Activated gamma-delta T cell treated with Interleukin-2 at 50 U/mL for 16 hours (primary cell): ENCODE measurements at regions not wholly inside any gene's neighbourhood (a gene's known extent, or its start where the extent isn't known, plus 50 kb on each side); places are given as distances from the start of the nearest gene placed in this dataset.
"Not testable (repeated sequence)": the region's sequence is repeated elsewhere in the genome, so short reads cannot be mapped to it uniquely, and the experiment has no call there.

Experiments
- DNase-seq: peaks from one replicate; pipeline ENCODE4 v3.0.0-alpha.2; 2020

GRCh38 chr22:49721211-49721763 is 106.4 kb downstream of the BRD1 start:
- DNase-seq, result no peak

DNA sequence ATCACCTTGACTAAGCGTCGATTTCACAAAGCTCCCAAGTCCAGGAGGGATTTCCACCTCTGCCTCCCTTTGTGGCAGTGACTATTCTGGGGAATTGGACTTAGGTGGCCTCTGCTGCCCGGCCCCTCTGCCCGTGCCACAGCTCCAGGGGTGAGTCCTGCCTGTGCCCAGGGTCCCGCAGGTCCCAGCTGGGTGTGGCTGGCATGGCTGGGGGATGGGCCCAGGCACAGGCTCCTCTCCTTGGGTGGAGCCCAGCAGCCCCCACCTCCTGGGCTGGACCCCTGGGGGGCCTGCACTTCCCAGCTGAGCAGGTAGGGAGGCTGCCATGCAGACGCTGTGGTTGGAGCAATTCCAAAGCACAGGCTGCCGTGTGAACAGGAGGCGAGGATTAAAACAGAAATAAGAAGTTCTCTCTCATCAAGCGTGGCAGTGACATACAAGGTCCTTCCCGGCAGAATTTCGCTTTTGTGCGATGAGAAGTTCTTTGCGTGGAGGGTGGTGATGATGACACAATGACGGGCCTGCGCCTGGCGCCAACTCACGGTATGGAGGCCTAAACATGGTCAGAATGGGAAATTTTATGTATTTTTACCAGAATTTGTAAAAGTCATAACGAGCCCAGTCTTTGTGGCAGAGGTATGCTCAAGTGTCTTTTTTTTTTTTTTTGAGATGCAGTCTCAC is 107.3 kb downstream of the BRD1 start:
- DNase-seq, result no peak

DNA sequence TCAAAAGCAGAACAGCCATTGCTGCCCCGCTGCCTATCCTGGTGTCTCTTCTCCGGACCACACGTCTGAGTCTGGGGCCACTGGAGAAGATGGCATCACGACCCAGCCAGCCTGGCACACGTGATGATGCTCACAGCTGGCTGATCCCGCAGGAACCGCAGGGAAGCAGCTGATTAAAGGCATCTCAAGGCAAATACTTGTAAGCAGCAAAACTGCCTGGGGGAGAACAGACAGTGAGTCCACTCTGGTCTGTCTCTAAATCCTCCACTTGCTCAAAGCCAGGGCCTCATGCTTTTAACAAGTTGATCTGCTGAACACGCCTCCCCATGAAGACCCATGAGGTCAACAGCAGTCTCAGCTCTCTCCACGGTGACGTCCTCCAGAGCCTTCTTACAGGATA is 108.6 kb downstream of the BRD1 start:
- no peak for DNase-seq

DNA sequence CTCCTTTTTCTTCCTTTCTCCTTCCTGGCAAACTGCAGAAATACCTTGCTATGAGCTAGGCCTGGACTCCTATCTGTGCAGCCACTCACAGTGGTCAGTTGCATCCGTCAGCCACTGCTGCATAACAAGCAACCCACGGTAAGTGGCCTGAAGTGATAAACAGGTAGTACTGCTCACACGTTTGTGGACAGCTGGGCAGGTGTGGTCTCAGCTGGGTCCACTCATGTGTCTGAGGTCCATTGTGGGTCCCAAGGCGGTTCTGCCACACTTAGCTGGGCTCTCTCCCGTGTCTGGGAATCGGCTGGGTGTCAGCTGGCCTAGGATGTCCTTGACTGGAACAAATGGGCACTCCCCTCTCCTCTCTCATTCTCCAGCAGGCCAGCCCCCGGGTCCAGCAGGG is 109.3 kb downstream of the BRD1 start:
- no peak for DNase-seq

DNA sequence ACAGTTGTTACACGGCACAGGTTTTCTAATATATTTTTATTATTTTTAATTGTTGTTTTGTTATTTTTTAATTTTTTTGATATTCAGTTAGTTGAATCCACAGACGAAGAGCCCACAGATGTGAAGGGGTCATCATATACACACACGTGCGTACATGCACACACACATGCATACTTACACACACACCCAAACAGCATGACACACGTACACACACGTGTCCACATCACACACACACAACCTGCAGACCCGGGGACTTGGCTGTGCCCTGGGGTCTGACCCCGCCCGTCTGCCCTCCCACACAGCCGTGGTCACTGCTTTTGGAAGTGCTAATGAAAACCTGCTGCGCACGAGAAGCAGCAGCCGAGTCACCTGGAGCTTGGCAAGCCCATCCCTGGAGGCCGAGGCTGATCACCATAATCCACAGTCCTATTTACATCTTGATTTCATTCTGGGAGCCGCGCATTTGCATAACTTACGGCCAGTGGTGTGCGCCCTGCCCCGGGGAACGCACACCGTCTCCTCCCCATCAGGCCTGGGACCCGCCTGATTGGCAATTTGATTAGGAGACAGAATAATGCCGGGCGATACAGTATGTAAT is 110.3 kb downstream of the BRD1 start:
- no peak for DNase-seq

DNA sequence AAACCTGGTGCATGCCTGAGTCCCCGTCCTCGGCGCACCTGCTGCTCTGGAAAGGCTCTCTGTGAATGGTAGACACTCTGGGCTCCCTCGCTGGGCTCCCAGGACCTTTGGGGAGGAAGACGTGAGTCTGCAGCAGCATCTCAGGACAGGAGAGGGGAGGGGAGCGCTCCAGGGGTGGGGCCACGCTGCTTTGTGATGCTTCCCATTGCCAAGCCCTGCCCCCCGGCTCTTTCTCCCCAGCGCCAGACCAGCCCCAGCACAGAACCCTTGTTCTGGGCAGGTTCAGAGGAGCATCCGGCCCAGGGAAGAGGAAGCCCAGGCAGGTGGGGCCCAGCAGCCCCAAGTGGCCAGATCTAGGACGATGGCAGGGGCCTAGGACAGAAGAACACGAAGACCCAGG is 111.2 kb downstream of the BRD1 start:
- no peak for DNase-seq

DNA sequence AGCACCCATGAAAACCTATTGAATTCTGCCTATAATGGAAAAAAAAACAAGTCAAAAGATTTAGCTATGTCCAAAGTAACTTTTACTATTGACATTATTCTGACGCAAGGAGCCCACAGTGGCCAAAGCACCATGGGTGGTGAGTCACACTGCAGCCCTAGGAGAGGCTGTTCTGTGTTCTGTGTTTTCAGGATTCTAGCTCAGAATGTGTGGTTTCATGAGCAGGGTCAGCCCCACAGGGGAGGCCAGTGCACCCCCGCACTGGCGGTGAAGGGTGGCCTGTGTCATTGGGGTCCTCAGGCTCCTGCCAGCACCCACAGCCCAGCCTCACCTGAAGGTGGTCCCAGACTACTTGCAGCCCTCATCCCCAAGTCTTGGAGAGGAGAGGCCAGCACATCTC is 112.2 kb downstream of the BRD1 start:
- no peak for DNase-seq

DNA sequence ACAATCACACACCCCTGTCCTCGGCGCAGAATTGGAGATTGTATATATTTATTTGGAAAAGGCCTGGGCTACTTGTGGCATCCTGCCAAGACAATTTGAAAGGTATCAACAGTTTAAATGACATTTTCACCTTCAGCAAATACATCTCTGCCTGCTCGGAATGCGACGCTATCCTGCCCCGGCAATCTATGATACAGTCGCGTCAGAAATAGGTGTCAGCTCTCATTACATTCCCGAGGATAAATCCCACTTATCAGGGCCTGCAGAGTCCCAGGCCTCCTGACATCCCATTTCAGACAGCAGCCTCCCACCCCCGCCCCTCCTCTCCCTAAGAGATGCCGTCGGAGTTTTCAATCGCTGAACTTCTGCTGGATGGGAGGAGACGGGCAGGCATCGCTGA is 114.7 kb downstream of the BRD1 start:
- no peak for DNase-seq

- DNase-seq, result no peak
Measured at GRCh38 chr22:49712195-49712791, 115.4 kb downstream of the BRD1 start.

- no peak for DNase-seq
Measured at GRCh38 chr22:49710746-49711145, 116.9 kb downstream of the BRD1 start.

DNA sequence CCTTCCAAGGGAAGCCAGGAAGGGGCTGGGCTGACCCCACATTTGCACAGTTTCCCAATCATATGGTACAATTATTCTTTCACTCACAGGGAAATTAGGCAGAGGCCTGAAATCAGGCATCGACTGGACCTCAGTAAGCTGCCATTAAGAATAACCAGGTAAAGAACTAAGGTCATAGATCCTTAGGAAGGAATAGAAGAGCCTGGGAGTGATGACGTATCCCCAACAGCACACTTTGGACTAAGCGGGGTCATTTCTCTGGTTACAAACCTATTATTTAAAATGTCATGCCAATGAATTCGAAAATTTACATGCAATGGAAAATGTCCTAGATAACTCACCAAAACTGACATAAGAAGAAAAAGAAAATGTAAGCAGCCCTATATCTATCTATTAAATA is 118.2 kb downstream of the BRD1 start:
- no peak for DNase-seq

GRCh38 chr22:49705972-49706352 is 121.7 kb downstream of the BRD1 start:
- DNase-seq, result no peak

DNA sequence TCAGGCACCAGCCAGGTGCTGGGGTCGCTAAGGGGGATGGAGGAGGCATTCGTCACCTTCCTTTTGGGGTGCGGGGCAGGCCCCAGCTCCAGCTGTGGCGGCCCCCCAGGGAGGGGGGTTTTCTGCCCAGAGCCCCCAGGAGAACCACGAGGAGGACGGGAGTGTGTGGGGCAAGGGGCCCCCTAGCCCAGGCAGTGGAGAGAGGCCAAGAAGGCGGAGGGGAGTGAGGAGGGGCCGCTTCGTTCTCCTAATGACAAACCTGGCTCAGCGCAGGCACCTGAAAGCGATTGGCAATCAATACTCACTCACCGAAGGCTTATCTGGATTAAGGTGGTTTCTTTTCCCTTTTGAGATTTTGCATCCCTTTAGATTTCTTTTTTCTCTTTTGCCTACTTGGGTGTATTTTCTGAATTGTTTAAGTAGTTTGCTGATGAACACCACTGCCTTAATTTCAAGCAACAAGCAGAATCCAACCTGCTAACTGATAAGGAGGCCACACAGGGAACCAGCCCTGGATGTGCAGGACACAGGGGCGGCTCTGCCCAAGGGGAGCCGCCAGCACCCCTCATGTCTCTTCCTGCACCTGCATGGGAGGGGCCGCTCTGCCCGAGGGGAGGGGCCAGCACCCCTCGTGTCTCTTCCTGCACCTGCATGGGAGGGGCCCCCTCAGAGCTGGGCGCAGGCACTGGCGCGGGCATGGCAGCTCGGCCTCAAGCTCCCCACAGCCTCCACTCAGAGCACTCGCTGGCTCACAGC is 122.3 kb downstream of the BRD1 start:
- DNase-seq, result no peak

- no peak for DNase-seq
Measured at GRCh38 chr22:49704345-49705215, 123.1 kb downstream of the BRD1 start.

DNA sequence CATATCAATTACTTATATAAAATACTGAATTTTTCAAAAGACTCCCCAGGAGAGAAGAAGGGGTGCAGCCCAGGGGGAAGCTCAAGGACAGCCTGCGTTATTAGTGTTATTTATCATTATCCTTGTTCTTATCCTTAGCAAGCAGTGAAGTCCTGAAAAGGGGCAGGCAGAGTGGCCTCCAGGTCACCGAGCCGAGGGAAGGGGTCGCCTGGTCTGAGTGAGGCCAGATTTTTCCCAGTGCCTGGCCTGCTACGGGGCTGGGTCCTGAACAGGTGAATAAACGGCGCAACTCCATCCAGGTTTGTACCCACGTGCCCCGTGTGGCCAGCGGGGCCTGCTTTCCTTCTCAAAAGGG is 123.7 kb downstream of the BRD1 start:
- DNase-seq, result no peak

DNA sequence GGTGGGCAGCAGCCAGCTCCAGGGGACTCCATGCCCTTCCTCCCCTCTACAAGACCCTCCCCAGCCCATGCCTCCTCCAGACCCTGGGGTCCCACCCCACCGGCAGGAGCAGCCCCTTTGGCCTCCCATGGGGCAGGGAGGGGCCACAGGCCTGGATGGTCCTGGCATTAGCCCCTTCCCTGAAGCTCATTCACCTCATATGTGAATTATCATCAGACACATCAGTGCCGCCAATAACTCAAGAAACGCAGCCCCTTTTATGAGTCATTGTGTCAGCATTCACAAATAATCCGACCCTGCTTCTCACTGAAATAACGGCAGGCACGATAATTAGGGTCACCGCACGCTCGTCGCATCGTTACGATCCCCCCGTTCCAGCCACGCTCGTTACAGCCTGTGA is 124.2 kb downstream of the BRD1 start:
- DNase-seq, result no peak

DNA sequence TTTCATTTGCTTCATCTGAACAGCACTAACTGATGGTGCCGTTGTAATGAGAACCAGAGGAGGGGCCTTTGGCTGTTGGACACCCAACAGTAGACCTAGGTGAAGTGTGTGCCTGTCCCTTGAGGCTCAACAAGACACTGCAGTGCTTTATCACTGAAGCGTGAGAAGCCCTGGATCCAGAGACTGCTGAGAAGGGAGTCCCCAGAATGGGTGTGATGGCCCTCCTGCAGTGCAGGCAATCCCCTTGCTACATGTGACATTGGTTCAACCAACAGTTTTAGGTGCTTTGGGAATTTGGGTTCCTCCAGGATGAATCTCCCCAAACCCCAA is 125.6 kb downstream of the BRD1 start:
- no peak for DNase-seq

GRCh38 chr22:49701380-49702067 is 126.1 kb downstream of the BRD1 start:
- no peak for DNase-seq

DNA sequence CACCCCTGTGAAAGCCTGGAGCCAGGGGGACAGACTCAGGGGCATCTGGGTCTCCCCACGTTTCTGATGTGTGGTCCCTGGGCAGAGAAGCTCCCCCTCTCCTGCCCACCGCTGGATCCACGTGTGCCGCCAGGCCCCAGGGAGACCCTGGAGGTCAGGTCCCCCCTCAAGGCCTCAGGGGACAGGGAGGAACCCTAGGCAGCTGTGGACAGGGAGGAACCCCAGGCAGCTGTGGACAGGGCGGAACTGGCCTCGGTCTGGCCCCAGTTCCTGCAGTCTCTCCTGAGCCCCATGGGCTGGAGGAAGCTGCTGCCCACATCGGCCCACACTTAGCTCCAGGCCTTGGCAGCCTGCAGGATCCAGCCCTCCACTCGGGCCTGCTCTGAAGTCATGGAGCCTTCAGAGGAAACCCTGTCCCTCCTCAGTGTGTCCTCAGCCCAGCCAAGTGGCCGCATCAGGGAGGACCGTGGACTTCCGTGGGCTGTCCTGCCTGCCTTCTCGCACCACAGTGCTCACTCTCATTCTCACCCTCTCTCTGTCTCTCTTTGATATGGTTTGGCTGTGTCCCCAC is 127.7 kb downstream of the BRD1 start:
- DNase-seq, result no peak

- DNase-seq, result no peak
Measured at GRCh38 chr22:49699476-49699875, 128.2 kb downstream of the BRD1 start.

DNA sequence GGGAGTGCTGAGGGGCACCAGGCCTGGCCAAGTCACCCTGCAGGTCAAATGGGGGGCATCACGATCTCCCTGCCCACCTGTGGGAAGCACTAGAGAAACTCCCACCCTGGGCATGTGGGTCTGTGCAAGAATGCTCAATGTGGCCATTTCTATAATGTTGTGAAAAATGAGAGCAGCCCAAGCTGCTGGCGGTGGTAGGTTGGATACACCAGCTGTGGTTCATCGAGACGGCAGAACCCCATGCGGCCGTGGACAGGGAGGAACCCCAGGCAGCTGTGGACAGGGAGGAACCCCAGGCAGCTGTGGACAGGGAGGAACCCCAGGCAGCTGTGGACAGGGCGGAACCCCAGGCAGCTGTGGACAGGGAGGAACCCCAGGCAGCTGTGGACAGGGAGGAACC is 129.1 kb downstream of the BRD1 start:
- not testable (repeated sequence) for DNase-seq

DNA sequence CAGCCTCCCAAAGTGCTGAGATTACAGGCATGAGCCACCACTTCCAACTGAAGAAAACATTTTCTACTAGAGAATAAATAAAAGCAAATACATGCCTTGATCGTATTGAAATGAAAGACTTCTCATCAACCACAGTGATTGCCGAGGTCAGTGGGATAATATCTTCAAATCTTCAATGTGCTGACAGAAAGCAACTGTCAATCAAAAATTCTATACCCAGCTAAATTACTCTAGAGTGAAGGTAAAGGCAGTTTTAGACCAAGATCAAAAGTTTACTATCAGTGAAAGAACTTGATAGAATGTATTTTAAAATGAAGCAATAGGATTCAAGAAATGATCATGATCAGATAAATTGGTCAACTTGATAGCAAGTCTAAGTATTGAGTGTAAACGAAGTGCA is 130.6 kb downstream of the BRD1 start:
- DNase-seq, result no peak
